OCI-LY7 (cell line): ENCODE measurements at regions not wholly inside any gene's neighbourhood (a gene's known extent, or its start where the extent isn't known, plus 50 kb on each side); places are given as distances from the start of the nearest gene placed in this dataset.

Source experiments
- EZH2phosphoT487 ChIP-seq: fragments of 200-600 bp; sonication (generic); IDR thresholded peaks from 2 replicates; pipeline ENCODE4 v1.6.1; 2018; ENCODE audit warnings: low read depth, borderline replicate concordance, mild to moderate bottlenecking, mixed run types, antibody characterized with exemption, low read length, moderate library complexity, mixed read lengths
- TF ChIP-seq, protein P1 (sequence below): fragments of 200-600 bp; sonication (generic); conservative IDR thresholded peaks from 2 replicates; pipeline ENCODE4 v1.5.1; 2014; ENCODE audit warnings: mild to moderate bottlenecking, antibody characterized with exemption, low read length, moderate library complexity, mixed read lengths

- TF ChIP-seq, protein P1, sequence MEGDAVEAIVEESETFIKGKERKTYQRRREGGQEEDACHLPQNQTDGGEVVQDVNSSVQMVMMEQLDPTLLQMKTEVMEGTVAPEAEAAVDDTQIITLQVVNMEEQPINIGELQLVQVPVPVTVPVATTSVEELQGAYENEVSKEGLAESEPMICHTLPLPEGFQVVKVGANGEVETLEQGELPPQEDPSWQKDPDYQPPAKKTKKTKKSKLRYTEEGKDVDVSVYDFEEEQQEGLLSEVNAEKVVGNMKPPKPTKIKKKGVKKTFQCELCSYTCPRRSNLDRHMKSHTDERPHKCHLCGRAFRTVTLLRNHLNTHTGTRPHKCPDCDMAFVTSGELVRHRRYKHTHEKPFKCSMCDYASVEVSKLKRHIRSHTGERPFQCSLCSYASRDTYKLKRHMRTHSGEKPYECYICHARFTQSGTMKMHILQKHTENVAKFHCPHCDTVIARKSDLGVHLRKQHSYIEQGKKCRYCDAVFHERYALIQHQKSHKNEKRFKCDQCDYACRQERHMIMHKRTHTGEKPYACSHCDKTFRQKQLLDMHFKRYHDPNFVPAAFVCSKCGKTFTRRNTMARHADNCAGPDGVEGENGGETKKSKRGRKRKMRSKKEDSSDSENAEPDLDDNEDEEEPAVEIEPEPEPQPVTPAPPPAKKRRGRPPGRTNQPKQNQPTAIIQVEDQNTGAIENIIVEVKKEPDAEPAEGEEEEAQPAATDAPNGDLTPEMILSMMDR, result peak; percentile 44
- TF ChIP-seq EZH2phosphoT487, result no peak
Measured at GRCh38 chr6:141354191-141354955, 778.4 kb upstream of the GJE1 start.
